Spleen (tissue), 11 donors: ENCODE measurements at regions not wholly inside any gene's neighbourhood (a gene's known extent, or its start where the extent isn't known, plus 50 kb on each side); places are given as distances from the start of the nearest gene placed in this dataset.

Experiments
- DNase-seq: peaks from one replicate; pipeline ENCODE4 v3.0.0-alpha.2; 2020
- H3K27ac ChIP-seq, 8 donors: fragments of 200-600 bp; sonication (generic) in 7 of 8; 1 replicate in 4 of 8; 2 replicates in 4 of 8; pipeline versions ENCODE4 v1.5.0 to v1.8.0; 2016 to 2021; ENCODE audit warnings: inconsistent platforms in 4 of 8, mild to moderate bottlenecking in 4 of 8, moderate library complexity in 1 of 8
- H3K27me3 ChIP-seq, 7 donors: fragments of 200-600 bp; sonication (generic) in 6 of 7; replicated peaks in 1 of 7; 1 replicate in 4 of 7; 2 replicates in 3 of 7; pipeline versions ENCODE4 v1.5.0 to v1.8.0; 2016 to 2021; ENCODE audit warnings: inconsistent platforms in 3 of 7, mild to moderate bottlenecking in 1 of 7
- H3K36me3 ChIP-seq, 6 donors: fragments of 200-600 bp; sonication (generic) in 5 of 6; 1 replicate in 4 of 6; 2 replicates in 2 of 6; pipeline versions ENCODE4 v1.5.0 to v1.8.0; 2016 to 2021; ENCODE audit warnings: inconsistent platforms in 2 of 6
- H3K4me1 ChIP-seq, 6 donors: fragments of 200-600 bp; sonication (generic) in 5 of 6; 1 replicate in 3 of 6; 2 replicates in 3 of 6; pipeline versions ENCODE4 v1.5.0 to v1.8.0; 2016 to 2021; ENCODE audit warnings: inconsistent platforms in 3 of 6
- H3K4me3 ChIP-seq, 8 donors: fragments of 200-600 bp; sonication (generic) in 7 of 8; 1 replicate in 4 of 8; 2 replicates in 4 of 8; pipeline versions ENCODE4 v1.5.0 to v1.8.0; 2016 to 2021; ENCODE audit warnings: inconsistent platforms in 4 of 8, mild to moderate bottlenecking in 4 of 8, moderate library complexity in 2 of 8
- H3K9me3 ChIP-seq, 8 donors: fragments of 200-600 bp; sonication (generic) in 7 of 8; 1 replicate in 4 of 8; 2 replicates in 4 of 8; pipeline versions ENCODE4 v1.5.0 to v1.8.0; 2016 to 2021; ENCODE audit warnings: inconsistent platforms in 4 of 8
- POLR2A ChIP-seq, 3 donors: fragments of 450-650 bp; IDR thresholded peaks; one replicate each; pipeline ENCODE4 v1.5.1; 2017; ENCODE audit warnings: antibody characterized with exemption in 3 of 3, mild to moderate bottlenecking in 1 of 3
- POLR2AphosphoS5 ChIP-seq, 3 donors: sonication (generic); formaldehyde crosslinking; IDR thresholded peaks; one replicate each; pipeline ENCODE4 v1.5.1; 2017; ENCODE audit warnings: antibody characterized with exemption in 3 of 3
- WGBS, 5 donors: extraction: QIAGEN DNeasy Blood & Tissue Kit in 3 of 5; methylation state at CpG; one replicate each; pipeline versions ENCODE4 v1.1.5 to v1.1.7; 2013 to 2018; 5-methylcytosine and 5-hydroxymethylcytosine counted together
- intact Hi-C: fragments of 100-400 bp; cut with DNase I; formaldehyde crosslinking; loops from one replicate; pipeline ENCODE4 v1.15.0; 2023; ENCODE audit warnings: low total_unique reads
- TF ChIP-seq, protein P1 (sequence below), 11 experiments: fragments of 200-600 bp in 7 of 11; fragments of 450-650 bp in 4 of 11; sonication (generic) in 4 of 11; IDR thresholded peaks in 8 of 11; conservative IDR thresholded peaks in 3 of 11; 1 replicate in 7 of 11; 2 replicates in 4 of 11; pipeline versions ENCODE4 v1.4.0 to v1.8.0; 2016 to 2021; ENCODE audit warnings: antibody characterized with exemption in 11 of 11, inconsistent platforms in 4 of 11, mild to moderate bottlenecking in 1 of 11
- donor health status: healthy with polysubstance abuse.
- donor health status: DM: no; HTN: no; CAD: no; lungs with moderate emphysema.
- donor health status: DM: no; HTN: no; CAD: no.
- donor health status: Bipolar disorder and iron deficiency.
- donor health status: healthy.
- donor health status: DM: no; HTN: no; CAD: no.
- donor health status: DM: yes; HTN: yes; CAD: no.

DNA sequence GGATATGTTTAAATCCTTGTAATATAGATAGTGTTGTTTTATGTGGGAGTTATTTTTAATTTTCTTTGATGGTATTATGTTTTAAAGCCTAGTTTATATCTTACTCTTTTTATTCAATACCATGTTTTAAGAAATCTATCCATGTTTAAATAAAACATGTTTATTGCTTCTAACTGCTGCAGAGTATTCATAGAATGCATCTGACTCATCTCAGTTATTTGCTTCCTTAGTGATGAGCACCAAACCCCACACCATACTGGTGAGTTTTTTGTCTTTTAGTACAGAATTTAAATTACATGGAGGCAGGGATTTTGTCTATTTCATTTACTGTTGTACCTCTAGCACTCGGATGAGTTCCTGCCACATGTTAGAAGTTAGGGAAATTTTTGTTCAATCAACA is 209.2 kb downstream of the NSUN3 start:
- no peaks in the 10 kb centered on the region for H3K27me3 ChIP-seq
- WGBS, 5 donors = 78 to 100% (median 90%) methylated on average over 1 of the region's 1 CpG
- H3K36me3 ChIP-seq = no peaks in the 10 kb centered on the region
- no peaks in the 10 kb centered on the region for H3K9me3 ChIP-seq
- H3K4me1 ChIP-seq = no peaks in the 10 kb centered on the region
- intact Hi-C loops = no loop called here
- no peak overlapping the region for H3K4me3 ChIP-seq
- DNase-seq = no peak
- TF ChIP-seq, protein P1, sequence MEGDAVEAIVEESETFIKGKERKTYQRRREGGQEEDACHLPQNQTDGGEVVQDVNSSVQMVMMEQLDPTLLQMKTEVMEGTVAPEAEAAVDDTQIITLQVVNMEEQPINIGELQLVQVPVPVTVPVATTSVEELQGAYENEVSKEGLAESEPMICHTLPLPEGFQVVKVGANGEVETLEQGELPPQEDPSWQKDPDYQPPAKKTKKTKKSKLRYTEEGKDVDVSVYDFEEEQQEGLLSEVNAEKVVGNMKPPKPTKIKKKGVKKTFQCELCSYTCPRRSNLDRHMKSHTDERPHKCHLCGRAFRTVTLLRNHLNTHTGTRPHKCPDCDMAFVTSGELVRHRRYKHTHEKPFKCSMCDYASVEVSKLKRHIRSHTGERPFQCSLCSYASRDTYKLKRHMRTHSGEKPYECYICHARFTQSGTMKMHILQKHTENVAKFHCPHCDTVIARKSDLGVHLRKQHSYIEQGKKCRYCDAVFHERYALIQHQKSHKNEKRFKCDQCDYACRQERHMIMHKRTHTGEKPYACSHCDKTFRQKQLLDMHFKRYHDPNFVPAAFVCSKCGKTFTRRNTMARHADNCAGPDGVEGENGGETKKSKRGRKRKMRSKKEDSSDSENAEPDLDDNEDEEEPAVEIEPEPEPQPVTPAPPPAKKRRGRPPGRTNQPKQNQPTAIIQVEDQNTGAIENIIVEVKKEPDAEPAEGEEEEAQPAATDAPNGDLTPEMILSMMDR (IDR thresholded peaks at IDR 0.05 in 8 of 11, conservative IDR thresholded peaks at IDR 0.05 in 3 of 11) = no peak
- TF ChIP-seq POLR2AphosphoS5 (IDR thresholded peaks at IDR 0.05) (no peak), POLR2A (IDR thresholded peaks at IDR 0.05) (no peak)
- no peak overlapping the region for H3K27ac ChIP-seq

DNA sequence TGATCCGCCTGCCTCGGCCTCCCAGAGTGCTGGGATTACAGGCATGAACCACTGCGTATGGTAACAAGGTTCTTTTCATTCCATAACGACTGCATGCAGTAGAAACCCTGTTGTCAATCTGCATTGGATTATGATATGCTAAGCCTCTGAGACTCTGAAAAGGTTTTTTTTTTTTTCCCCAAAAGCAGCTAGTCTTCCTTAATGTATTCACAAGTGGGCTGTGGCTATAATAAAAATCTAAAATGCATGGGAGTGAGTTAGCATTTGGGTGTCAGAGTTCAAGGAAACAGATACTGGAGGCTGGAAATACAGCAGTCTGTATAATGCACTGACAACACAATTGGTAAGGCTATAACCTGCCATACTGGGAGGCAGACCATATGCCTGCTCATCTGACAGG is 218.1 kb downstream of the NSUN3 start:
- 86 to 97% (median 89%) methylated on average over 4 of the region's 4 CpGs for WGBS, 5 donors
- TF ChIP-seq POLR2AphosphoS5 (IDR thresholded peaks at IDR 0.05) (no peak), POLR2A (IDR thresholded peaks at IDR 0.05) (no peak)
- TF ChIP-seq, protein P1 (IDR thresholded peaks at IDR 0.05 in 8 of 11, conservative IDR thresholded peaks at IDR 0.05 in 3 of 11) = no peak
- intact Hi-C loops = no loop called here
- Histone ChIP-seq H3K36me3 (no peaks in the 10 kb centered on the region), H3K9me3 (no peaks in the 10 kb centered on the region), H3K27me3 (no peaks in the 10 kb centered on the region), H3K4me1 (no peaks in the 10 kb centered on the region), H3K27ac (no peak overlapping the region), H3K4me3 (no peak overlapping the region)
- no peak for DNase-seq

DNA sequence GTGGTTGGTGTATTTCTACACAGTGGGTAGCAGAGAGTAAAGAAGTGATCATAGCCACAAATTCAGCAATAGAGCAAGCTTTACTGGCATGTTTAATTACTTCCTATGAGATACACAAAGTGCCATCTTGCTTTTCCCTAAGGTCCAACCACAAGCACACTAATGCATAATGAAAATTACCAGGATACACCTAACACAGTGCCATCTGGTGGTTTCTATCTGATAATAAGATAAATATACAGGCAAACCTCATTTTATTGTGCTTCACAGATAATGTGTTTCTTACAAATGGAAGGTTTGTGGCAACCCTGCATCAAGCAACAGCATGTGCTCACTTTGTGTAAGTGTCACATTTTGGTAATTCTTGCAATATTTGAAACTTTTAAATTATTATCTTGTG is 223.0 kb downstream of the NSUN3 start:
- DNase-seq = no peak
- no peak overlapping the region for H3K27ac ChIP-seq
- TF ChIP-seq POLR2AphosphoS5 (IDR thresholded peaks at IDR 0.05) = no peak
- TF ChIP-seq, protein P1 (IDR thresholded peaks at IDR 0.05 in 8 of 11, conservative IDR thresholded peaks at IDR 0.05 in 3 of 11) = no peak
- TF ChIP-seq POLR2A (IDR thresholded peaks at IDR 0.05) = no peak
- H3K27me3 ChIP-seq = no peaks in the 10 kb centered on the region
- H3K4me3 ChIP-seq = no peak overlapping the region
- no peaks in the 10 kb centered on the region for H3K9me3 ChIP-seq
- intact Hi-C loops = no loop called here
- H3K36me3 ChIP-seq = no peaks in the 10 kb centered on the region
- no peaks in the 10 kb centered on the region for H3K4me1 ChIP-seq

DNA sequence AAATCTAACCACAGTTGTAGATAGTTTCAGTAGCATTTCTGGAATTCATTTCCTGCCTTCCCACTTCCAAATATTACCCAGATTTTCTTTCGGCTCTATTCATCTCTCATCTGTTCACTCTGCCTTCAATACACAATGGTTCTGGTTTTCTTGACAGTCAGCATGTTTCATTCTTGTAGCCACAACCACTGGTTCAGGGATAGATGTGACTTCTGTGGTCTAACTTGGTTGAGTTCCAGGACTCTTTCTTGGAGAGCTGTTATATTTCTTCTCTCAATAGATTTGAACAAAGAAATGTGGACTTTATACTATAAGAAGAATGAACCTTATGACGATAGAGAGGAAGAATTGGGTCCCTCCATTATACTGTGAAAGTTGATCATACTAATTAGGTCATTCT is 228.8 kb downstream of the NSUN3 start:
- TF ChIP-seq POLR2A (IDR thresholded peaks at IDR 0.05) = no peak
- TF ChIP-seq, protein P1 (IDR thresholded peaks at IDR 0.05 in 8 of 11, conservative IDR thresholded peaks at IDR 0.05 in 3 of 11) = no peak
- TF ChIP-seq POLR2AphosphoS5 (IDR thresholded peaks at IDR 0.05) = no peak
- Histone ChIP-seq H3K4me3 (no peak overlapping the region), H3K27me3 (no peaks in the 10 kb centered on the region), H3K4me1 (no peaks in the 10 kb centered on the region), H3K27ac (no peak overlapping the region), H3K36me3 (no peaks in the 10 kb centered on the region), H3K9me3 (peaks cover 0 to 4% (median 0%) of the 10 kb centered on the region in 8 donors)
- intact Hi-C loops = no loop called here
- WGBS, 5 donors = 62 to 85% (median 64%) methylated on average over 2 of the region's 2 CpGs
- DNase-seq = no peak
